ENCODE measurements at regions not wholly inside any gene's neighbourhood (a gene's known extent, or its start where the extent isn't known, plus 50 kb on each side); places are given as distances from the start of the nearest gene placed in this dataset.

DNA sequence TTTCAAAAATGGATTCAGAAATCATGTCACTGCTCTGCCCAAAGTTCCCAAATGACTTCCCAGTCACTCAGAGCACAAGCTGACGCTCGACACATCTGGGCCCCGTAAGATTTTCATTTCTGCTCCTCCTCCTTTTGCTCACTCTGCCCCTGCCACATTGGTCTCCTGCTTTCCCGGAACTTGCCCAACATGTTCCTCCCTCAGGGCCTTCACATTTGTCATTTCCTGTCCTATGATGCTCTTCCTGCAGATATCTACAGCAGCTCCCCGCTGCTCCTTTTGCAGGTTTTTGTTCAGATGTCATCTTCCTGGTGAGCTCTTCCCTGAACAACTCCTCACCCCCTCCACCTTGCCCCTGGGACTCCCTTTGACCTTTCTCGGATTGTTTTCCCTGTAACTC, 58.5 kb upstream of the IVNS1ABP start:
- intact Hi-C loops (cut with DNase I), result no loop called here
- ATAC-seq, result peak; percentile 34
- DNase-seq (ENCODE audit: missing footprints), result peak; percentile 59

DNA sequence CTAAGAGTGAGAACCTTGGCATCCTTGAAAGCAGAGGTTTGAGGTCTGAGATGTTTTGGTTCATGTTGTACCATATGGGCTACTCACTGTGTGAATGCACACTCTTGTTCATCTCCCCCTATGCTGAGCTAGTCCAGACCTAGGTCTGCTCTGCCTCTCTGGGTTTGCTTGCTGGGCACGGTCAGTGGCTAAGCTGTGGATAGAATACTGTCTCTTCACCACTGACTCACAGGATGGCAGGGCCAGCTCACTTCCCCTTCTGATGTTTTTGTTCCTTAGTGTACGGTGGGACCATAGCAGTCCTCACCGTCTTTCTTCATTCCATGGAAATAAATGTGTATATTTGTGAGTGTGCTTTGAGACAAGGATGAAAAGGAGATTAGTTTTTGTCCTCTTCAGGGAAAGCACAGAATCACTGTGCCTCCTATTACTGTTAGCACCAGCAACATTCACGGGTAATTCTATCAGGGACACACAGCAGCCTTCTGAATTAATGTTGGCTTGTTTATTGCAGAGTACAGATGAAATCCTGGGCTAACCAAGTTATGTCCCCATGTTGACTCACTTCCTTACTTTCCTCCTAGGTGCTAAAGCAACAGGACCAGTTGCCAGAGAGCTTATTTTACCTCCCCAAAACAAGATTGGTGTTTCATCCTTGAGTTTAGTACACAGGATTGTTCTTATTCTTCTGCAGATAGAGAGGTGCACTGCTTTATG, 56.9 kb upstream of the IVNS1ABP start:
- intact Hi-C loops (cut with DNase I), result no loop called here
- ATAC-seq (peak; percentile 44), DNase-seq (ENCODE audit: missing footprints) (peak; percentile 76)

DNA sequence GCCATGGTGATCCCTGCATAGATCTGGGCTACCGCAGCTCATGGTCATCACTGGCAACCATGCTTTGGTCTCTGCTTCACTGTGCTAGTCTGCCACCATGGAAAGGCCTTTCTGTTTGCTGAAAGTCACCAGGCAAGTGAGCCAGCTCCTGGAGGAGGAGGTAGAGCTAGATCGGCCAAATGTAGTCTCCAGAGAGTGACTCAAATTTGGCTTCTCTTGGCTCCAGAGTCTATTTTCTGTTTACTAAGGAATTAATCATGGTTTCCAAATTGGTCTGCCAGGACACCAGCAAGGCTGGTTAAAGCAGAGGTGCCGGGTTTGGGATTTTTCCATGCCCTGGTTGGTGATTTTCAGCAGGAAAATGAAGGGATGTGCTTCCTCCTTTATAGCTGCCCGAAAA, 52.7 kb upstream of the IVNS1ABP start:
- intact Hi-C loops (cut with DNase I), result no loop called here
- no peak for DNase-seq (ENCODE audit: missing footprints)
- peak; percentile 34 for ATAC-seq

DNA sequence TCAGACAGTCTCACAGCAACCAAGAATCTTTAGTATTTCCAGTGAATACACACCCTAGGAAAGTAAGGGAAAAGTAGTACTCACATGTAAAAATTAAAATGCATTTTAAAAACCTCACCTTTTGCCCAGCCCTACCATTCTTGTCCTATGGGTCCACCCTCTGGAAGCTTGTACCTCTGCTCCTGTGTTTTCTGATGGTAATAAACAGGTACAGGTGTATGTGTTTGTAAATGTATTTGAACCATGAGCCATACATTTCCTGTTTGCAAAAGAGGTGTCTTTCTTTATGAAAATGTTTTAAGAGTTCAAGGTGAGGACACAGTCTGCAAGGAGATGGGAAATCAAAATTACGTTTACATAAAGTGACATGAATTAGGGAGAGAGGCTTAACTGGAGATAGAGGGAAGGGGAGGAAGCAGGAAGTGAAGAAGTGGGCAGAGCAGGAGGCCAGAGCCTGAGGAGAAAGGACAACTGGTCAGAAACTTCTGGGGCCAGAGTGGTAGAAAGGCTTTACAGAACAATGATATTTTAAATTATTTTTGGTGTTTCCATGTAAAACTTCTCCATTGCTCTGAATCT, 52.0 kb upstream of the IVNS1ABP start:
- intact Hi-C loops (cut with DNase I), result no loop called here
- DNase-seq (ENCODE audit: missing footprints) (no peak), ATAC-seq (no peak)

GRCh38 chr1:185368313-185368855, 51.3 kb upstream of the IVNS1ABP start:
- intact Hi-C loops (cut with DNase I), result no loop called here
- ATAC-seq (no peak), DNase-seq (ENCODE audit: missing footprints) (no peak)

GRCh38 chr1:185367218-185367617, 50.2 kb upstream of the IVNS1ABP start:
- DNase-seq (ENCODE audit: missing footprints), result no peak
- intact Hi-C loops (cut with DNase I), result no loop called here
- no peak for ATAC-seq
